BJ (cell line): ENCODE measurements at regions not wholly inside any gene's neighbourhood (a gene's known extent, or its start where the extent isn't known, plus 50 kb on each side); places are given as distances from the start of the nearest gene placed in this dataset.

ENCODE experiments used
- CTCF ChIA-PET: fragments of 350-600 bp; formaldehyde crosslinking; extraction: SDS; loops from one replicate; lab custom pipeline; 2021; ENCODE audit warnings: antibody characterized with exemption, inconsistent platforms; lab: Yijun Ruan, JAX
- POLR2A ChIA-PET: fragments of 300-600 bp; sonication (Branson Sonifier 250); formaldehyde crosslinking; extraction: SDS; loops from one replicate; lab custom pipeline; 2021; ENCODE audit warnings: antibody characterized with exemption; lab: Charles Lee
- DNase-seq: peaks from one replicate; pipeline ENCODE4 v3.0.0-alpha.2; 2011; ENCODE audit warnings: low read depth
- H3K27me3 ChIP-seq: 2 replicates; pipeline ENCODE4 v1.6.0; 2011; ENCODE audit warnings: low read length; ENCODE audit not compliant: control insufficient read depth, insufficient read depth
- H3K36me3 ChIP-seq: 2 replicates; pipeline ENCODE4 v1.5.1; 2011; ENCODE audit warnings: low read length; ENCODE audit not compliant: control insufficient read depth, insufficient read depth
- H3K4me3 ChIP-seq: 2 replicates; pipeline ENCODE4 v1.5.1; 2011; ENCODE audit warnings: low read depth, mild to moderate bottlenecking, control low read depth, low read length
- TF ChIP-seq, protein P1 (sequence below): IDR thresholded peaks from 2 replicates; pipeline ENCODE4 v1.5.1; 2011; ENCODE audit warnings: low read depth, mild to moderate bottlenecking, control low read depth, inconsistent platforms, low read length, moderate library complexity; ENCODE audit not compliant: insufficient read depth

DNA sequence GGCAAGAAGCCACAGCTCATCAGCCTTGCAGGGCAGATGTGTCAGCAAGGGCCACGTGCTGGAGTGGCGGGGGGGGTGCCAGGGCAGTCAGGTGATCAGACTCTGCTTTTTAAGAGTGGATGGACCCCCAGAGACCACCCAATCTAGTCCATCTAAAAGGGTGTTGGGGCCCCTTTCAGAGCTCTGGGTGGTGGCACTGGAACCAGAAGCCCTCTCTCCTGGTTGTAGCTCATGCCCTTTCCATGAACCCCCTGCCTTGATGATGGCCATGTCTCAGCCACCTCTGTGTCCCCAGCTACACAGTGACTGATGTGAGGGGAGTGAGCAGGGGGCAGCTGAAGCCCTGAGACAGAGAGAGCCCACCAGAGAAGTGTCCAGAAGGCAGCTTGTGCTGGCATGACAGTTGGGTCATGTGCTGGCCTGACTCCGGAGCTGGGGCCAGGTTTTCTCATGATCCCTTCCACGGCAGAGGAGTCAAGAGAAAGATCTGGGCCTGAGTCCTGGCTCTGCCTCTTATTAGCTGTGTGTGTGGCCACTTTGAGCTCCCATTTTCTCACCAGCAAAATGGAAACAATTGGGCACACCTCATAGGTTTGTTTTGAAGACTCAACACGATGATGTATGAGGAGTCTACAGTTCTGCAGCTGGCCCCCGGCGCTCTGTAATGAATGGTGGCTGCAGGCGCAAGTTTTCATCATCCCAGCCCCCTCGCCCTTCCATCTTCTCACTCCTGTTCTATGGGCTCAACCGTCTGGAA, 195.7 kb downstream of the ZFP36L2 start:
- CTCF ChIA-PET, result interaction anchor here (0.5 kb wide), 1 partner anchor 497 kb away, joined by 3 read pairs; no protein-coding TSS in a partner anchor
- TF ChIP-seq, protein P1, sequence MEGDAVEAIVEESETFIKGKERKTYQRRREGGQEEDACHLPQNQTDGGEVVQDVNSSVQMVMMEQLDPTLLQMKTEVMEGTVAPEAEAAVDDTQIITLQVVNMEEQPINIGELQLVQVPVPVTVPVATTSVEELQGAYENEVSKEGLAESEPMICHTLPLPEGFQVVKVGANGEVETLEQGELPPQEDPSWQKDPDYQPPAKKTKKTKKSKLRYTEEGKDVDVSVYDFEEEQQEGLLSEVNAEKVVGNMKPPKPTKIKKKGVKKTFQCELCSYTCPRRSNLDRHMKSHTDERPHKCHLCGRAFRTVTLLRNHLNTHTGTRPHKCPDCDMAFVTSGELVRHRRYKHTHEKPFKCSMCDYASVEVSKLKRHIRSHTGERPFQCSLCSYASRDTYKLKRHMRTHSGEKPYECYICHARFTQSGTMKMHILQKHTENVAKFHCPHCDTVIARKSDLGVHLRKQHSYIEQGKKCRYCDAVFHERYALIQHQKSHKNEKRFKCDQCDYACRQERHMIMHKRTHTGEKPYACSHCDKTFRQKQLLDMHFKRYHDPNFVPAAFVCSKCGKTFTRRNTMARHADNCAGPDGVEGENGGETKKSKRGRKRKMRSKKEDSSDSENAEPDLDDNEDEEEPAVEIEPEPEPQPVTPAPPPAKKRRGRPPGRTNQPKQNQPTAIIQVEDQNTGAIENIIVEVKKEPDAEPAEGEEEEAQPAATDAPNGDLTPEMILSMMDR, result no peak
- DNase-seq, result no peak
- Histone ChIP-seq H3K36me3 (no peaks in the 10 kb centered on the region), H3K27me3 (no peaks in the 10 kb centered on the region), H3K4me3 (no peak overlapping the region)
- POLR2A ChIA-PET, result no interaction called here

DNA sequence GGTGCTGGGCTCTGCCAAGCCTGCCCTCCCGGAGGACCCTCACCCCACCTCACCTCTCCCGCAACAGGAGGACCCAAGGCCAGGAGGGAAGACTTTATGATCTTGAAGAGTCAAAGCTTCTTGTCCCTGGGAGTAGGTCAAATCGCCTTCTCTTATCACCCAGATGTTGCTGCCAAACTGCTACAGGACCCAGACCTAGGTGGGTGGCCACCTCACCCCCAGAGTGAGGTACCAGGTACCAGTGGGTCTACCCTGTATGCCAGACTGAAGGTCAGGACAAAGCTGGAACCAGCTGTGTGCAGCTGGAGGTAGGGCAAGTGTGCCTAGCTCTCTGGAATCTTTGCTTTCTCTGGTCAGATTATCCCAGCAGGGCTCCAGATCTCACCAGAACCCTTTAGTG, 197.2 kb downstream of the ZFP36L2 start:
- DNase-seq, result no peak
- TF ChIP-seq, protein P1, result no peak
- no peaks in the 10 kb centered on the region for H3K36me3 ChIP-seq
- CTCF ChIA-PET, result interaction anchor here (0.9 kb wide), 1 partner anchor 200 kb away, joined by 3 read pairs; no protein-coding TSS in a partner anchor
- POLR2A ChIA-PET, result no interaction called here
- no peaks in the 10 kb centered on the region for H3K27me3 ChIP-seq
- H3K4me3 ChIP-seq, result no peak overlapping the region

DNA sequence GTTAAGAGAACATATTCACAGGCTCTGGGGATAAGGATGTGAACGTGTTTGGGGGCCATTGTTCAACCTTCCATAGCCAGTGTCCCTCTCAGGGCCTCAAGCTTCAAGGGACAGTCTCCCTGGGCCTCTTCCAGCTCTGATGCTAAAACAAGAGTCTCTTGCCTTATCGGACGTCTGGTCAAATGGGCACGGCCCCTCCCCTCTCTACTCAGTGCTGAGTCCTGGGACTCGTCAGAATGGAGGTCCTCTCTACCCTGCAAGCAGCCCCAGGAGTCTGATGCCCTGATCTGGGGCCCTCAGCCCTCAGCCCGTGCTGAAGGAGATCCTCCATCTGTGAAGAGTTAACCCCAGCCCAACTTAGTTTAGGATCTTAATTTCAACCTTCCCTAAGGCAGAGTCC, 198.2 kb downstream of the ZFP36L2 start:
- H3K27me3 ChIP-seq, result no peaks in the 10 kb centered on the region
- H3K36me3 ChIP-seq, result no peaks in the 10 kb centered on the region
- TF ChIP-seq, protein P1, result no peak
- no peak overlapping the region for H3K4me3 ChIP-seq
- ChIA-PET CTCF (interaction anchor here (0.8 to 1.1 kb wide), 3 partner anchors 10 to 445 kb away, joined by 3 read pairs; no protein-coding TSS in a partner anchor), POLR2A (no interaction called here)
- no peak for DNase-seq

DNA sequence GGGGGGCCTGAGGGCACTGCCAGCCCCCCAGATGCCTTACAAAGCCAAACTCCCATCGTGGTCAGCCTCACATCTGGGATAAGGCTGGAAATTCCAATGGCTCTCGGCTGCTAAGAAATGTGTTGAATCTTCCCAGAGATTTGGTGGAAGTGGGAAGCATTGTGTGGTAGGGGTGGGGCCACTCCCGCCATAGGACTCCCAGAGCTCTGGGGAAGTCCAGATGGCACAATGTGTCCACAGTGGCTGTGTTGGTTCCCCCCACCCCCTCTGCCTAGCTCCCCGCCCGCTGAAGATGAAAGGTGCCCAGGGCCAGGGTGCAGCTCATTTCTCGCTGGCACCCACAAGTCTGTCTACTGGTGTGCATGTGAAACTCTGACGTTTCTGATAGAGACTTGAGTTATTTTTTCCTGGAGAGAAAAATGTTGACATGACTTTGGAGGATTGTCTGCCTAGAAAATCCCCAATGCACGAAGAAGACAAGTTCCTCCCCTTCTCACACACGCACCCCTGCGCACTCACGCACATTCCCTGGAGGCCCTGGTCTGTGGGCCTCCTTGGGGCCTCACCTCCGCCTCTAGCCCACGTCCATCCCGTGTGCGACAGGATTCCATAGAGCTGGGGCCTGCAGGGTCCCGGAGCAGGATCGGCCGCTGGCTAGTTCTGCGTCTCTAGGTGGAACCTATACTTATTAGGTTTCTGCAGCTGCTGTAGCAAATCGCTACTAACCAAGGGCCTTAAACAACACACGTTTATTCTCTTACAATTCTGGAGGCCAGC, 199.1 kb downstream of the ZFP36L2 start:
- H3K27me3 ChIP-seq, result no peaks in the 10 kb centered on the region
- ChIA-PET CTCF (interaction anchor here (0.8 to 1.1 kb wide), 4 partner anchors 9 to 446 kb away, joined by 3 read pairs; no protein-coding TSS in a partner anchor), POLR2A (no interaction called here)
- no peaks in the 10 kb centered on the region for H3K36me3 ChIP-seq
- H3K4me3 ChIP-seq, result no peak overlapping the region
- TF ChIP-seq, protein P1, result no peak
- DNase-seq, result no peak
